ENCODE measurements at regions not wholly inside any gene's neighbourhood (a gene's known extent, or its start where the extent isn't known, plus 50 kb on each side); places are given as distances from the start of the nearest gene placed in this dataset.

DNA sequence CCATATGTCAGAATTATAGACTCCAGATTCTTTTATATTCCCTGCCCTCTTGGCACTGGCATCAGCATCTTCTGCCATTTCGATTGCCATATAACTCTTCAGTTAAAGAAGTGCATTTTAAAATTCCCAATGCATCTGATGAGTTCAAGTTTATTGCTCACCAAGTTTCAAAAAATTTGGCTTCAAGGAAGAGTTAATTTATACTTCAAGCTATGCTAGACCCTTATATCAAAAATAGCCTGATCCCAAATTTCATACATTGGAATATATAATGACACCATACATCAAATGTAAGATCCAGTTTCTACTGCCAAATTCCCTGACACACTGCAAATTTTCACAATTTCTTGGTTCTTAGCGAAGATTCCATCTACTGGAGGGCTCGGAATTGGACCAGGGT lies 1058.6 kb downstream of the NTRK3 start:
- Histone ChIP-seq H3K9me2 (ENCODE audit: insufficient read depth) (no peaks in the 10 kb centered on the region), H3K36me3 (ENCODE audit: control insufficient read depth in 1 of 2, insufficient read depth in 2 of 2, low read length in 2 of 2) (no peaks in the 10 kb centered on the region), H3K27ac (ENCODE audit: low read depth, low read length) (no peak overlapping the region), H3K79me2 (ENCODE audit: insufficient read depth, low read length) (no peaks in the 10 kb centered on the region), H4K20me1 (ENCODE audit: insufficient read depth) (no peaks in the 10 kb centered on the region), H2AFZ (ENCODE audit: low read depth, low read length, poor library complexity, severe bottlenecking) (no peak overlapping the region), H3K9me3 (ENCODE audit: control insufficient read depth in 1 of 2, insufficient read depth in 1 of 2, low read depth in 1 of 2, low read length in 2 of 2) (peaks cover 10 to 26% of the 10 kb centered on the region in 2 experiments; a peak in 3 of 4 replicates), H3K4me3 (replicated peaks in 1 of 2; ENCODE audit: low read depth in 1 of 2, low read length in 2 of 2) (no peak overlapping the region), H3K9ac (ENCODE audit: low read length) (no peak overlapping the region), H3K27me3 (ENCODE audit: insufficient read depth, low read length) (no peaks in the 10 kb centered on the region), H3K4me2 (ENCODE audit: low read length) (no peak overlapping the region), H3K4me1 (ENCODE audit: control insufficient read depth in 1 of 2, insufficient read depth in 2 of 2, low read length in 2 of 2) (no peaks in the 10 kb centered on the region)
- ATAC-seq = no peak
- no peak for DNase-seq (ENCODE audit: low read depth, low spot score)
- TF ChIP-seq EZH2phosphoT487 (IDR thresholded peaks at IDR 0.05; ENCODE audit: borderline replicate concordance) (no peak), ZNF274 (IDR thresholded peaks at IDR 0.05; ENCODE audit: low read depth, low read length) (no peak), CBX3 (IDR thresholded peaks at IDR 0.05; ENCODE audit: low read depth) (no peak), POLR2A (IDR thresholded peaks at IDR 0.05; ENCODE audit: borderline replicate concordance, extremely low read depth, insufficient read depth, insufficient read length) (no peak), SP1 (IDR thresholded peaks at IDR 0.05; ENCODE audit: low read depth) (no peak), ZFX (IDR thresholded peaks at IDR 0.05) (no peak), FOSL1 (IDR thresholded peaks at IDR 0.05; ENCODE audit: low read depth) (no peak), JUND (IDR thresholded peaks at IDR 0.05) (no peak), SRF (IDR thresholded peaks at IDR 0.05; ENCODE audit: low read depth) (no peak), RAD21 (IDR thresholded peaks at IDR 0.05; ENCODE audit: low read depth) (no peak), CEBPB (IDR thresholded peaks at IDR 0.05; ENCODE audit: low read depth) (no peak), ELF1 (IDR thresholded peaks at IDR 0.05; ENCODE audit: borderline replicate concordance, low read depth) (no peak), YY1 (IDR thresholded peaks at IDR 0.05; ENCODE audit: extremely low read depth, insufficient replicate concordance, low read depth, low read length) (no peak), EGR1 (IDR thresholded peaks at IDR 0.05; ENCODE audit: low read depth) (no peak)
- TF ChIP-seq, protein P1, sequence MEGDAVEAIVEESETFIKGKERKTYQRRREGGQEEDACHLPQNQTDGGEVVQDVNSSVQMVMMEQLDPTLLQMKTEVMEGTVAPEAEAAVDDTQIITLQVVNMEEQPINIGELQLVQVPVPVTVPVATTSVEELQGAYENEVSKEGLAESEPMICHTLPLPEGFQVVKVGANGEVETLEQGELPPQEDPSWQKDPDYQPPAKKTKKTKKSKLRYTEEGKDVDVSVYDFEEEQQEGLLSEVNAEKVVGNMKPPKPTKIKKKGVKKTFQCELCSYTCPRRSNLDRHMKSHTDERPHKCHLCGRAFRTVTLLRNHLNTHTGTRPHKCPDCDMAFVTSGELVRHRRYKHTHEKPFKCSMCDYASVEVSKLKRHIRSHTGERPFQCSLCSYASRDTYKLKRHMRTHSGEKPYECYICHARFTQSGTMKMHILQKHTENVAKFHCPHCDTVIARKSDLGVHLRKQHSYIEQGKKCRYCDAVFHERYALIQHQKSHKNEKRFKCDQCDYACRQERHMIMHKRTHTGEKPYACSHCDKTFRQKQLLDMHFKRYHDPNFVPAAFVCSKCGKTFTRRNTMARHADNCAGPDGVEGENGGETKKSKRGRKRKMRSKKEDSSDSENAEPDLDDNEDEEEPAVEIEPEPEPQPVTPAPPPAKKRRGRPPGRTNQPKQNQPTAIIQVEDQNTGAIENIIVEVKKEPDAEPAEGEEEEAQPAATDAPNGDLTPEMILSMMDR (IDR thresholded peaks at IDR 0.05 in 2 of 3, conservative IDR thresholded peaks at IDR 0.05 in 1 of 3; ENCODE audit: borderline replicate concordance in 1 of 3, insufficient read depth in 1 of 3, low read depth in 2 of 3, low read length in 2 of 3) = no peak
- TF ChIP-seq, protein P2, sequence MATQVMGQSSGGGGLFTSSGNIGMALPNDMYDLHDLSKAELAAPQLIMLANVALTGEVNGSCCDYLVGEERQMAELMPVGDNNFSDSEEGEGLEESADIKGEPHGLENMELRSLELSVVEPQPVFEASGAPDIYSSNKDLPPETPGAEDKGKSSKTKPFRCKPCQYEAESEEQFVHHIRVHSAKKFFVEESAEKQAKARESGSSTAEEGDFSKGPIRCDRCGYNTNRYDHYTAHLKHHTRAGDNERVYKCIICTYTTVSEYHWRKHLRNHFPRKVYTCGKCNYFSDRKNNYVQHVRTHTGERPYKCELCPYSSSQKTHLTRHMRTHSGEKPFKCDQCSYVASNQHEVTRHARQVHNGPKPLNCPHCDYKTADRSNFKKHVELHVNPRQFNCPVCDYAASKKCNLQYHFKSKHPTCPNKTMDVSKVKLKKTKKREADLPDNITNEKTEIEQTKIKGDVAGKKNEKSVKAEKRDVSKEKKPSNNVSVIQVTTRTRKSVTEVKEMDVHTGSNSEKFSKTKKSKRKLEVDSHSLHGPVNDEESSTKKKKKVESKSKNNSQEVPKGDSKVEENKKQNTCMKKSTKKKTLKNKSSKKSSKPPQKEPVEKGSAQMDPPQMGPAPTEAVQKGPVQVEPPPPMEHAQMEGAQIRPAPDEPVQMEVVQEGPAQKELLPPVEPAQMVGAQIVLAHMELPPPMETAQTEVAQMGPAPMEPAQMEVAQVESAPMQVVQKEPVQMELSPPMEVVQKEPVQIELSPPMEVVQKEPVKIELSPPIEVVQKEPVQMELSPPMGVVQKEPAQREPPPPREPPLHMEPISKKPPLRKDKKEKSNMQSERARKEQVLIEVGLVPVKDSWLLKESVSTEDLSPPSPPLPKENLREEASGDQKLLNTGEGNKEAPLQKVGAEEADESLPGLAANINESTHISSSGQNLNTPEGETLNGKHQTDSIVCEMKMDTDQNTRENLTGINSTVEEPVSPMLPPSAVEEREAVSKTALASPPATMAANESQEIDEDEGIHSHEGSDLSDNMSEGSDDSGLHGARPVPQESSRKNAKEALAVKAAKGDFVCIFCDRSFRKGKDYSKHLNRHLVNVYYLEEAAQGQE (IDR thresholded peaks at IDR 0.05; ENCODE audit: low read depth) = no peak
- TF ChIP-seq, protein P3, sequence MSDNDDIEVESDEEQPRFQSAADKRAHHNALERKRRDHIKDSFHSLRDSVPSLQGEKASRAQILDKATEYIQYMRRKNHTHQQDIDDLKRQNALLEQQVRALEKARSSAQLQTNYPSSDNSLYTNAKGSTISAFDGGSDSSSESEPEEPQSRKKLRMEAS (IDR thresholded peaks at IDR 0.05) = no peak
- TF ChIP-seq, protein P4, sequence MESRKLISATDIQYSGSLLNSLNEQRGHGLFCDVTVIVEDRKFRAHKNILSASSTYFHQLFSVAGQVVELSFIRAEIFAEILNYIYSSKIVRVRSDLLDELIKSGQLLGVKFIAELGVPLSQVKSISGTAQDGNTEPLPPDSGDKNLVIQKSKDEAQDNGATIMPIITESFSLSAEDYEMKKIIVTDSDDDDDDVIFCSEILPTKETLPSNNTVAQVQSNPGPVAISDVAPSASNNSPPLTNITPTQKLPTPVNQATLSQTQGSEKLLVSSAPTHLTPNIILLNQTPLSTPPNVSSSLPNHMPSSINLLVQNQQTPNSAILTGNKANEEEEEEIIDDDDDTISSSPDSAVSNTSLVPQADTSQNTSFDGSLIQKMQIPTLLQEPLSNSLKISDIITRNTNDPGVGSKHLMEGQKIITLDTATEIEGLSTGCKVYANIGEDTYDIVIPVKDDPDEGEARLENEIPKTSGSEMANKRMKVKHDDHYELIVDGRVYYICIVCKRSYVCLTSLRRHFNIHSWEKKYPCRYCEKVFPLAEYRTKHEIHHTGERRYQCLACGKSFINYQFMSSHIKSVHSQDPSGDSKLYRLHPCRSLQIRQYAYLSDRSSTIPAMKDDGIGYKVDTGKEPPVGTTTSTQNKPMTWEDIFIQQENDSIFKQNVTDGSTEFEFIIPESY (IDR thresholded peaks at IDR 0.05; ENCODE audit: extremely low read depth, insufficient replicate concordance, low read length) = no peak
- BruUV-seq (replicated peaks) = no TSS peak
- ChIA-PET POLR2A (no interaction called here), CTCF (no interaction called here), RAD21 (ENCODE audit: low non-redundant PET in 1 of 2, low total read pairs in 2 of 2, uncharacterized antibody in 2 of 2, unreplicated experiment in 2 of 2) (no interaction called here)
- intact Hi-C loops (cut with micrococcal nuclease) = no loop called here
